GM19455 (cell line): ENCODE measurements at regions not wholly inside any gene's neighbourhood (a gene's known extent, or its start where the extent isn't known, plus 50 kb on each side); places are given as distances from the start of the nearest gene placed in this dataset.
"Not testable (repeated sequence)": the region's sequence is repeated elsewhere in the genome, so short reads cannot be mapped to it uniquely, and the experiment has no call there.

Experiments
- ATAC-seq: cut with Tn5 transposase; IDR thresholded peaks from one replicate; pipeline ENCODE4 v1.9.1; 2021; ENCODE audit not compliant: unreplicated experiment

DNA sequence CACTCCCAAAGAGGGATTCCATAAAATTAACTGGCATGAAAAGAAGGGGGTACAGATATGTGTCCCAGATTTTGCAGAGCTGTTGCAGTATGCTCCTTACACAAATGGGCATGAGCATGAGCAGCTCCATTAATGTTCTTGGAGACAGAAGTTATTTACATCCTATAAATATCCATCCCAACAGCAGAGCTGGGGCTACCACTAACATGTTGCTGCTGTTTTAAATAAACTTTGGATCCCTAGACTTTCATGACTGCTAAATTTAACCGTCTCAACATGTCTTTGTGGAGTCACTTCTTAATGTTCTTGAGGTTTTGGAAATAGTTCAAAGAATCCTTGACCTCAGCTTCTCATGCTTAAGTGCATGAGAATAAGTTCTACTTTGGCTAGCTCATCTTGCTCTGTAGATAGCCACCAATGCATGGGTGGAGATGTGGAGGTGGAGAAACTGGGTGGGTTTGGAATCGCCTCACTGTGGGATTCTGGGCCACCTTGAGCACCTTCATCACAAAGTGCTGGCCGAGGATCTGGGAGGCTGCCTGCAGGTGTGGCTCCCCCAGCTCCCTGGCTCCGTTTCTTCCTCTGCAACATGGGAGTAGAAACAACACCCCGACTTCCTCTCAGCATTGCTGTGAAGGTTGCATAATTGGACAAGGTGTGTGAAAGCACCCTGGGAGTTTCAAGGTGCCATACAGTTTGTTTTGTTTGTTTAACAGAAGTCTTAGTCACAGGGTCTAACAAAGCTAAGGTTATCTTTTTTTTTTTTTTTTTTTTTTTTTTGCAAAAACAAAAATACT, 307.2 kb downstream of the MYCN start:
- ATAC-seq: no peak

DNA sequence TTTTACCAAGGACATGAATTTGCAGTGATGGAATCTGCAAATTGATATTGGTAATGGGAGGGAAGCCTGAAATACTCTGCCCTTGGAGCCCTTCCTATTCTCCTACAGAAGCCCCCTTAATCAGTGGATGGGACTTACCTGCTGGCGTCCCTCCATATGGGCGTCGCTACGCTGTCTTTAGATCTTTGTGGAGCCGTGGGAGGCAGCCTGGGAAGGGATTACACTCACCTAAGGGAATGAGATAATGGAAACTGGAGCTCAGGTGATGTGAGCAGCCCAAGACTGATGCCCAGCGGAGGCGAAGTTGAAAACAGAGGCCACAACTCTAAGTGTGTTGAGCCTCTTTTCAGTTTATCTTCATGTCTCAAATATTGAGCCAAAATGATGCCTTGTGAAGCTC, 306.6 kb downstream of the MYCN start:
- no peak for ATAC-seq

DNA sequence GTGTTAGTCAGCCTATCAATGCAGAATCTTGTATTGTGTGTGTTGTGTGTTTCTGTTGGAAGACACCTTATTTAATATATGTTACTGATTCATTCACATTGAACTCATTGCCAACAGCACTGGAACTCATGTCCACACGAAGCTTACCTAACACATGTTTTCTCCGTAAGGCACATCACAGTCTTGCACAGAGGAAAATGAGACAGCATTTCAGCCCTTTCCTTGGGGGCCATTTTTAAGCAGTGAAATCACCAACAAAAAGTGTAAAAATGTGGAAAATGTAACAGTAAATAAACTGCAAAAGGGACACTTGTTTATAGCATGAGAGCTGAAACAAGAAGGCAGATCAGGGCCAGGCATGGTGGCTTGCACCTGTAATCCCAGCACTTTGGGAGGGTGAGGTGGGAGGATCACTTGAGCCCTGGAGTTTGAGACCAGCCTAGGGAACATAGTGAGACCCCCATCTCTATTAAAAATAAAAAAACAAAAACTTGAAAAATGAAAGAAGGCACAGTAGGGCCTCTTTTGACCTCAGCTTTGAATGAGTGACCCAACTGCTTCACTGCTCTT, 306.0 kb downstream of the MYCN start:
- no peak for ATAC-seq

DNA sequence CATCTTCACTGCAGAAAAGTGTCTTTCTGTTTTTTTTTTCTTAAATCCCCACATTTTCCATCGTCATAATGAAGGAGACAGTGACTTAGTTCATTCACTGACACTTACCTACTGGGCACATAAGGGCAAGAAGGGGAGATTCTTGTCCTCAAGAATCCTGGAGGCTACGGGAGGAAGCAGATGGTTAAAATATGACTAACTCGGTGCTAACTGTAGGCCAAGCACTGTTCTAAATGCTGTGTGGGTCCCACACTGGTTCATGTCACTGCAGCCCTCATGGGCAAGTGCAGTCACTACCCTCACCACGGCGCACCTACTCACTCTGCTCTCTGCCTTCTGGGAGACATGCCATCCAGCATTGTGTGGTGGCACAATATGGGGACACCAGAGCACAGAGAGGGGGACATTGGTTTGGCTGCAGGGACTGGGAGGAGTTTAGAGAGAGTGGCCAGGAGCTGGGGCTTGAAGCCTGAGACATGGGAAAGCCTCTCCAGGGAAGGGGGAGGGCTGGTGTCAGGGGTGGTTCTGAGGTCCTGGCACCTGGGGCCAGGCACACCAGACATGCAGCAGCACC, 305.2 kb downstream of the MYCN start:
- ATAC-seq: no peak

DNA sequence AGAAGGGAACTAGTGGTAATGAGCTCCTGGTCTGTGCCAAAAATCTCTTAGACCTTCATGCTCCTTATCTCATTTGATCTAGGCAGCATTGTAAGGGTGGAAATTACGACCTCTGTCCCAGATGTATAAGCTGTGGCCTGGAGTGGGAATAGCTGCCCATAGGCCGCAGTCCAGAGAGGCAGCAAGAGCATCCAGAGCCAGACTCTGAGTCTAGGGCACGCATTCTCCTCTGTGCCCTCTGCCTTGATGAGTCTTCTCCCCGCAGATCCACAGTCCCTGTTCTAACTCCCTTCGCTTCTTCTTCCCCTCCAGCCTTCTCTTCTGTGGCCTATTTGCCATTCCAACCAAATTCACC, 304.6 kb downstream of the MYCN start:
- ATAC-seq: no peak

DNA sequence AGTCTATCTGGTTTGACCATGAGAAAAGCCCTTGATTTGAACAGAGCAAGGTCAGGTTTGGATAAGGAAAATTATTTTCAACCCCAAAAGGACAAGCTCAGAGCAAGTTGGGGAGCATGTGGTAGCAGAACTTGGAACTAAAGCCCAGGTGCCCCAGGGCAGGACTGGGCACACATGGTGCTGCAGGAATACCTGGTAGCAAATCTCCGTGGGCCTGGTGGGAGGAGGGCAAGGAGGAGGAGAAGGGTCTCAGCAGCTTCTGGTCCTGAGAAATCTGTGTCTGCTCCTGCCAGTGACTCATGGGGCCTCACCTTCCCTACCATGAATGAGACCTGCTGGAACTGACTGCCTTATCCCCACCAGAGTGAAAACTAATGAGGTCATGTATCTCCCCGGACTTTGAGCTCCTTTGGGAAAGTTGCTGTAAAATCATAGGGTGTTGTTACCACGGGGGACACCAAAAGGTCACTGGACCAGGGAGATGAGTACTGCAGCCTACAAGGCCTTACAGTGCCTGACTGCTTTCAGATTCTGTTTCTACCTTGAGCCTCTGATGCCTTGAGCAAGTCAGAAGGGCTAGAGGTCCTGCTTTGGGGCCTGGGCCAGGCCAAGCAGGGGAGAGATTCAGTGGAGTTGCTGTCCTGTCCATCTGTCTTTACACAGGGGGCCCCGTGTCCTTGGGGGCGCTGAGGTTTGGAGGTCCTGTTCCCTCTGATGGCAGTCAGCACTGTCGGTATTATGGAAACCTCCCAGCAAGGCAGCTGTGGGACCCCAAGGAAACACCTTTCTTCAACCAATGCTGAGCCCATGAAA, 304.0 kb downstream of the MYCN start:
- no peak for ATAC-seq

DNA sequence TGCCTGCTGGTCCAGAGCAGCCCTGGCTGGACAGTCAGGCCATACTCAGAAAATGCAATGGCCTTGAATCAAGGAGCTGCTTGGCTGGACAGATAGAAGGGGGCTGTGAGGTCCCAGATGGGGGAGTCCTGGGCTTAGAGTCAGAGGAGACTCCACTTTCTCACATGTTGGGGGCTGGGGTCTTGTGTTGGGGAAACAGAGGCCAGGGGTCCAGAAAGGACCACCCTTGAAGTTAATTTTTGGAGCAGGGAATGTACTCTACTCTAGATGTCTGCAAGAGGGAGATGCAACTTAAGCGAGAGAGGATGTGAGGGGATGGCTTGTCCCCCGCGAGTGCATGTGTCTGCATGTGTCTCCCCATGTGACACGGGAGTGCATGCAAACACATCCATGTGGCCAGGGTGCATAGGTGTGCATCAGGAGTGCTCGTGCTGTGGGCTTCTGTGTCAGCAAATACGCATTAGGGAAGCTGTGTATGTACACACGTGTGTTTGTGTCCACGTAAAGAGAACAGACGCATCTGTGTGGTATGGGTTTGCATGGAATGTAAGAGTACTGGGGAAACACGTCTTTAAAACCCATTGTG, 303.2 kb downstream of the MYCN start:
- ATAC-seq: no peak

DNA sequence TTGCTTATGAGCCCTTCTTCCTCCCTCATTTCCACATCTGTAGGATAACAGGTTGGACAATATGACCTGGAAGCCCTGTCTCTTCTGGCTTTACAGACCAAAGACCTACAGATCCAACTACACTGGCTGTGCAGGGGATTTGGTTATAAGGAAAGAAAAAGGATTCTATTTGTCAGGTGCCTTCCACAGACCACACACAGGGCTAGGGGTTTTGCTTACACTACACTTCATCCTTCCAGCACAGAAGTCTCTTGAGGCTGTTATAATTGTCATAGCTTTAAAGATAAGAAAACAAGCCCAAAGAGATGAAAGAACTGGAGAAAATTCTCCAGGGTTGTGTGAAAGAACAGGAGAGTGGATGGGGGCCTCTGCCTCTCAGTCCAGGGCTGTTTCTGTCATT, 302.6 kb downstream of the MYCN start:
- no peak for ATAC-seq

DNA sequence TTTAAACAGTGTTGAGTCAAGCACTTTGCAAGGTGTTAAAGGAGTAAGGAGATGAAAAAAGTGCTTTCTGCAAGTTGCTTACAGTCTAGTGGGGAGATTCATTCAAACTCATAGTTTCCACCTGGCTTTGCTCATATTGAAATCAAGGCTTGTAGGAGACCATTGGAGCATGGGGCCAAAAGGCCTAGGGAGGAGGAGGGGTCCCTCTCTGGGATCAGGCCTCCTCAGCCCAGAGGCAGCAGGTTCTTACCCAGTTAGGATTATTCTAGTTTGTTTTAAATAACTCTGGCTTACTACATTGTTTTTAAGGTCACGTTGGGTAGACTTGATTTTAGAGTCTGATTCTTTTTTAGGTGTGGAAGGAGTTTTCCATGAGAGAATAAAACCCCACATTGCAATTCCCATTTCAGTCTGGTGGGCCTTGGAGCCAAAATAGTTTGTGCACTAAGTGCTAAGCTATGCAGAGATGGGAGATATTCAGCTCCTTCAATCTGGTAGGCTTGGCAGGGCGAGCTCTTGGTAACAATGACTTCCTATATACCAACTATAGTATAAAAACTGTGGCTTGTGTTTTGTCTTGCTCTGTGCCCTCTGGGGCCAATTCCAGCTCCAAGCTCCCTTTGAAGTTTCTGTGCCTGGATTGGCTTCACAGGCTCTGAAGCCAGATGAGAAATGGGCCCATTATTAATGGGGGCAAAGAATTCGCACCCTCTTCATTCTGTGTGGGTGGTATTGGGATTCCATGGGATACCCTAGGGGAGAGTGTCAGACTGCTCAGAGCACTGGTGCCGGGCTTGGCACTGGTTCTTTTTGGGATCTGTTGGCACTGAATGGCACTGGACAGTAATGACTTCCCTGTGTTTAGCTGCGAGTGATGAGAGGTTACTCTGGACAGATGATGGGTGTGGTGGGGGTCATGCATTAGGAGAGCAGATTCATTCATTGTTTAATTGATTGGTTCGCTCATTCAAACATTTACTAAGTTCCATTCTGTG, 301.1 kb downstream of the MYCN start:
- ATAC-seq: no peak

DNA sequence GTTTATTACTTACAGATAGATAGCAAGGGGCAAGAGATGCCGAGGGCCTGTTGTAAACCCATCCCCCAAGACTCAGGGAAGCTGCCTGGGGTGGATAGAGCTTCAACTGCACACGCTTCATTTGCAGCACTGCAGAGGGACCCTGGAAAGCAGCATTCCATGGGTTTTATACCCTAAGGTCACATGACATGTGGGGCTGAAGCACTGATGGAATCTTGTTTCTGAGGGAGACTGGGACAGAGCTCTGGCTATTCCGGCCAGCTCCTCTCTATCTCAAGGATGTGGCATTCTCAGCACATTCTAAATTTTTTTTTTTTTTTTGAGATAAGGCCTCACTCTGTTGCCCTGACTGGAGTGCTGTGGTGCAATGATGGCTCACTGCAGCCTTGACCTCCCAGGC, 300.1 kb downstream of the MYCN start:
- no peak for ATAC-seq

DNA sequence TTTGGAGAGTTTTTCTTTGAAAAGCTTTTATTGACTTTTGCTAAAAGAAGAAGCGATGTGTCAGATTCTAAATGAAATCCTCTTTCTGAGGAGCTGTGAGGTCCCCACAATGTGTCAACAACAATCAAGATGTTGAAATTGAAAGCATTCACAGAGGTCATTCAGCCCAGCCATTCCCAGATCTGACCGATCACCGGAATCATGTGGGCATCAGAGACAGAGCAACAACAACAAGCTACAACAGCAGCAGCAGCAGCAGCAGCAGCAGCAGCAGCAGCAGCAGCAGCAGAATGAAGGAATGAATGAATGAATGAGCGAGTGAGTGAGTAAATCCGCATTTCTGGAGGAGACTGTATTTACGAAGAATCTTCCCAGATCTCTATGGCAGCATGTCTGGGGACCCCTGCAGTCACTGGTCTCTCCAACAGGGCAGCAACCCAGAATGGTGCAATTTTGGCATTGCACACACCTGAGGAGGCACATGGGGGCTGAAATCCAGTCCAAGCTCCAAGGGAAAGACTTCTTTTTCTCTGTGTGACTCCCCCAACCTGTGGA, 299.0 kb downstream of the MYCN start:
- no peak for ATAC-seq

DNA sequence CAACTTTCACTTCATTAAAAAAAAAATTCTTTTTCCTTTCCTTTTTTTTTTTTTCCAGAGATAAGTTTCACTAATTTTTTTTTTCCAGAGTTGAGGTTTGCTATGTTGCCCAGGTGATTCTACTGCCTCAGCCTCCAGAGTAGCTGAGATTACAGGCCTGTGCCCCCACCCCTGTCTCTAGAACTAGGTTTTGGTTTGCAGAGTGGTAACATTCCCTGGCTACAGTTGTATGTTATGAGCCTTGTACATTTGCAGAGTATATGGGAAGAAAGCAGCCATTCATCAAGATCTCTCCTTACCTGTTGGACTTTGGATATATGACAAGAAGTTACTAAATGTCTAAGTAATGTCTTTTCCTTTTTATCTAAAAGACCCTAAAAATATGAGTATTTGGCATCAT, 298.4 kb downstream of the MYCN start:
- ATAC-seq: no peak

DNA sequence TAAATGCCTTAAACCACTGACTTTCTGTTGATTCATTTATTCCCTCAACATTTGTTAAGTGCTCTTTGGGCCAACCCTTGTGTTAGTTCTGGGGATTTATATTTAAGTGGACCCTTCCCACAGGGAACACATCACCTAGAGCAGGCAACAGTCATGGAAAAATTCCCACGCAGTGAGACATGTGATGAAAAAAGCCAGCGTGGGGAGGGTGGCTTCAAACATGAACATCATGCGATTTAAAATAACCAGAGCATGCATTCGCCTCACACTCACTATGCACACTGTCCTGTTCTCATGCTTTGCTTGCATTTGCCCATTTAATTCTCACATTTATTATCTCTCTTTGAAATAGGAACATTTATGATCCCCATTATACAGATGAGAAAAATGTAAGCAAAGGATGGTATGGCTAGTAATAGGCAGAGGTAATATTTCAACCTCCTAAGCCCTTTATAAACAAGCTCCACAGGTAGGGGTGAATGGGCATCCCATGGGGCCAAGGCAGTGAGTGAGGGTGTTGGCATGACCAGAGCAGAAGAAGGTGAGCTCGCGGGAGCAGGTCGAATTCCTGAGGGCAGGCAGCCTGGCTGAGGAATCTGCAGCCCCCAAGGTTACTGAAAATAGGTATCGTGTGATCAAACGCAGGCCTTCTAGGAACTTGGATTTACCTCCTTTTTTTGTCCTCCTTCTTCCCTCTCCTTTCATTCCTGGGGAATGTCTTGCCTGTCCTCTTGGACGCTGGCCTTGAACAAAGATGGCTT, 297.8 kb downstream of the MYCN start:
- ATAC-seq: no peak

DNA sequence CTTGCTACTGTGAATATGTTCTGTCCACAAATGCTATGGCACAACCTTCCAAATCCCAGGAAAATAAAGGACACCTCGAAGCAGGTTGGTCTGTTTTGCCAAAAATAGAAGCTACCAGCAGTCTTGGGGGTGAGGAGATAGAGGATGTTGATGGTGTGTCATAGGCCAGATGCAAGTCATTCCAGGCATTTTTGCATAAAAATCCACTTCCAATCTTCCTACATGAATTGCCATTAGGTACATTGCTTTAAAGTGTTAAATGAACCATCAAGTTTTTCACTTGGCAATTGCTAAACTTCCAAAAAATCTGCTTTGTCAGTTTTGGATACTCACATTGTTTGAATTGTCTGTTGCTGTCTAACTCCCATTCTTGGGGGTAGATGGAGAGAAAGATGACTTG, 295.4 kb downstream of the MYCN start:
- ATAC-seq: no peak

DNA sequence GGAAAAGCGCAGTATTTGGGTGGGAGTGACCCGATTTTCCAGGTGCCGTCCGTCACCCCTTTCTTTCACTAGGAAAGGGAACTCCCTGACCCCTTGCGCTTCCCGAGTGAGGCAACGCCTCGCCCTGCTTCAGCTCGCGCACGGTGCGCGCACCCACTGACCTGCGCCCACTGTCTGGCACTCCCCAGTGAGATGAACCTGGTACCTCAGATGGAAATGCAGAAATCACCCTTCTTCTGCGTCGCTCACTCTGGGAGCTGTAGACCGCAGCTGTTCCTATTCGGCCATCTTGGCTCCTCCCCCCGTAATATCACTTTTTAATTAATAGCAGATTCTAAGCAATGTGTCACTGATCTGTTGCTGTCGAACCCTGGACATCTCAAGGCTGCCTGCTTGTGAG, 294.9 kb downstream of the MYCN start:
- not testable (repeated sequence) for ATAC-seq

DNA sequence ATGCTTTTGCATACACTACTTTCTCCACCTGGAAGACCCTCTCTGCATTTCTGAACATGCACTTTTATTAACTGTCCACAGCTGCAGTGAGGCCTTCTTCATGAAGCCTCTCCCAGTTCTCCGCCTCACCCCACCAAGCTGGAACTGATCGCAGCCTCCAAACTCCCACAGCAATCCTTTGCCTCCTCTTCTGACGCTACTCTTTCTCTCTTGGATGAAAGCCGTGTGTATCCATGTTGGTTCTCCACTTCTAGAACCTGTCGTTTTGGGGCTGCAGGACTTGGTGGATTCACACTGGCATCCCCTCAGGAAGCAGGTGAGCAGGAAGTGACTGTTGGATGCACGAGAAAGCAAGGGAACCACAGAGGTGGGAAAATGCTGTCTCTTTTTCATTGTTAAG, 288.6 kb downstream of the MYCN start:
- ATAC-seq: no peak

DNA sequence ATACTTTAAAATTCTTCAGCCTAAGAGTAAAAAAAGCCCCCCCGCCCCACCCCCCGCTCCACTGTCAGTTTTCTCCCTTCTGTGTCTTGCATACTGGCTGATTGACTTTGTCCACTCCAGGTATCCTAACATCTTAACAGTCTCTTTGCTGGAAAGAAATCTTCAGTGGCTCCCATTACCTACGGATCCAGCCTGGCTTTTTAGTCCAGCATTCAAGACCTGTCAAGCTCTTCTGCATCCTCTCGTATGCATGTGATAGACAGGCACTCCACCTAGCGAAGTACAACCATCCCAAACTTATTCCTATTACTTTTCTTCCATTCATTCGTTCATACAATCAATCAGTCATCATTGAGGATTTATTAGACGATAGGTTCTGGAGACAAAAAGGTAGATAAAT, 288.1 kb downstream of the MYCN start:
- no peak for ATAC-seq

DNA sequence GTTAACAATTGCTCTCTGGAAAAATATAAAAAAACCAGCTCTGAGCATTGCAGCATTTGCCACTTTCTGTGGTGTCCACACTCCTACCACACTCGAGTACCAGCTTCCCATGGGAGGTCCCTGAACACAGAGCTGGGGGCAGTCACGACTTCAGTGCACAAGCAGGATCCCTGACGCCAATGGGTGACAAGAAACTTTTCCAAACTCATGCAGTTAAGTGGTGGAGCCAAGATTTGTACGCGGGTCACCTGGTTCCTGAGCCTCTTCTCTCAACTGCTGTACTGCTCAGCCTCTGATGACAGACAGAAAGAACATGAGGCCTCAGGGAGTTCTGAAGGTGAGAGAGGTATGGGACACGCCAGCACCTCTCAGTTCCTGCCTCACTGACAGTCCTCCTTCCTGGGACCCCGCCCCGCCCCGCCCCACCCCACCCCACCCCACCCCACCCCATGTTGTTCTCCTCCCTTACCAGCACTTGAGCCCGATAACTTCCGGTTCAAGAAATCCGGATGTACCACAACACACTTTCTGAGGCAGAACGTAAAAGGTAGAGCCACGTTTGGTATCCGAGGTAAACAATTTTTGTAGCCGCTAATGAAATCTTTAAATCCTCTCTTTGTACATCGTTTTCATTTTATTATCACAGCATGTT, 287.6 kb downstream of the MYCN start:
- no peak for ATAC-seq
